ENCODE measurements at regions not wholly inside any gene's neighbourhood (a gene's known extent, or its start where the extent isn't known, plus 50 kb on each side); places are given as distances from the start of the nearest gene placed in this dataset.
"Not testable (repeated sequence)": the region's sequence is repeated elsewhere in the genome, so short reads cannot be mapped to it uniquely, and the experiment has no call there.

DNA sequence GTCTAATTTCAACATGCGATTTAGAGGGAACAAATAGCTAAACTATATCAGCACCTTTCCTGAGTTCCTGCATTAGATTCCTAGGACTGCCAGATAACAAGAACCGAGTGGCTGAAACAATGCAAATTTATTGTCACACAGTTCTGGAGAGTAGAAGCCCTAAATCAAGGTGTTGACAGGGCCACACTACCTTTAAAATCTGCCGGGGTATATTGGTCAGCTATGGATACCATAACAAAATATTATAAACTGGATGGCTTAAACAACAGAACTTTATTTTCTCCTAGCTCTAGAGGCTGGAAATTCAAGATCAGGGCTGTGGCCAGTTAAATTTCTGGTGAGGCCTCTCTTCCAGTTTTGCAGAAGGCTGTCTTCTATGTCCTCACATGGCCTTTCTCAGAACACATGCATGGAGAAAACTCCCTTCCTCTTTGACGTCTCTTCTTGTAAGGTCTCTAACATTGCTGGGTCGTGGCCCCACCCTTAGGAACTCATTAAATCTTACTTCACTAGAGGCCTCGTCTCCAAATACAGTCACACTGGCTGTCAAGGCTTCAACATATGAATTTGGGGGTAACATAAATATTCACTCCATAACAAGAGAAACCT, 144.3 kb downstream of the FCRL5 start:
- DNase-seq = peak; percentile 70

DNA sequence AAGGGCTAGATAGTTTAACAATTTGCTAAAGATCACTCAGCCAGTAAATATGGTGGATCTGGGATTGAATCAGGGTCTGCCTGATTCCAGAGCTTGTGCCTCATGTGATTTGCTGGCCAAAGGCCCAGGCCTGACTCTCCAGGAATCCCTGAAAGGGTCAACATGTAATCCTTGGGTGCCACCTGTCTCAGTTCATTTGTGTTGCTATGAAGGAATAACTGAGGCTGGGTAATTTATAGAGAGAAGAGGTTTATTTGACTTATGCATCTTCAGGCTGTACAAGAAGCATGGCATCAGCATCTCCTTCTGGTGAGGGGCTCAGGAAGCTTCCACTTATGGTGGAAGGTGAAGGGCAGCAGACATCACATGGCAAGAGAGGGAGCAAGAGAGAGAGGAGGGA, 144.9 kb downstream of the FCRL5 start:
- no peak for DNase-seq

DNA sequence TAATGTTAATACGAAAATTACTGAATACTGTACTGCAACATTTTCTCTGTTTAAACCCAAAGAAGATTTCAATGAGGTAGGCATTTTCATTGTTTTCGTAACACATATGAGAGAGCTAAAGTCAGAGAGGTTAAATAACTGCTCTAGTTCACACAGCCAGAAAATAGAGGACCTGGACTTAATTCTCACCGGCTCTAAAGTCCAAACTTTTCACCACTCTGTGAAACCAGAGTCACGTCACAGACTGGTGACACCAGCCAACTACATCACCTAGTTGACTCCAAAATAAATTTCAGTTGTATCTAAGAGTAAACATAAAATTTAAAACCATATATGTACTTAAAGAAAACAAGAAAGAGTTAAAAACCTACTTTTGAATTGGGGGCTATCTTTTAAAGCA, 146.7 kb downstream of the FCRL5 start:
- no peak for DNase-seq

DNA sequence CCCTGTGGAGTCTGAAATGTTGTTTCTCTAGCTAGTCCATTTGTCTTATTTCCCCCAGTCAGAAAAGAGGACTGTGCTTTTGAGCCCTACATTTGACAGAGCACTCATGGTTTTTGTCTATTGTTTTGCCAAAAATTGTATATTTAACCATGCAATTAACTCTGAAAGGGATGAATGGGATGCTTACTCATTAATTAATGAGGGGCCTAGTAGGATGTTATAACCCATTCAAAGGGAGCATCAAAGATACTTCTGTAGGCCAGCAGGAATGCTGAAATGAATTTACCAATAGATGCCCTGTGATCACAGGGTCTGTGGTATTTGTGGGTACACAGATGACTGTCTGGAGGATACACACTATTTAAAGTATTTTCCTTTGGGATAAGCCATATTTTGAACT, 147.7 kb downstream of the FCRL5 start:
- peak; percentile 16 for DNase-seq

DNA sequence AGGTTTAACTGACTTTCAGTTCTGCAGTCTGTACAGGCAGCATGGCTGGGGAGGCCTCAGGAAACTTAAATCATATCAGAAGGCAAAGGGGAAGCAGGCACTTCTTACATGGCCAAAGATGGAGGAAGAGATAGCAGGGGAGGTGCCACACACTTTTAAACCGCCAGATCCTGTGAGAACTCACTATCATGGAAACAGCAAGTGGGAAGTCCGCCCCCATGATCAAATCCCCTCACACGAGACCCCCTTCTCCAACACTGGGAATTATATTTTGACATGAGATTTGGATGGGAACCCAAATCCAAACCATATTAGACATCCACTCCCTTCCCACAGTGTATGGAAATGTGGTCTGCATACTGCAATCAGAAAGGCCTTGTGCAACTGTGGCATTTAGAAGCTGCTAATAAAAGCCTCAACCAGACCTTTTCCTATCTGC, 148.2 kb downstream of the FCRL5 start:
- DNase-seq = peak; percentile 94

DNA sequence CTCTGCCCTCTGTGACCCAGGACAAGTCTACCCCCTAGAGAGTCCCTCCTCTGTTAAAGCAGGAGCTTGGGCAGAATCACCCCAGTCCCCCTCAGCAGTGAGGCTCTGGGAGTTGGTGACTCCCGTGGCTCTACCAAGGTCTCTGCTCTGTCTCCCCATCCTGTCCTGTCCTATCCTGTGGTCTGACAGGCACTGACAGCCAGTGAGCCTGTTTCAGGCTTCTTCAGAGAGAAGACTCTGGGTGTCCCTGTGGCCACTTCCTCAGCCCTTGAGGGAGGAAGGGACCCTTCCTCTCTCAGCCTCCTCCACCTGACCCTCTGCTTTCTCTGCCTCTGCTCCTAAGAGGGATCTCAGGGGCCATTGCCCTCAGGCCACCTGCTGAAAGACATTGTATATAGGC, 148.7 kb downstream of the FCRL5 start:
- DNase-seq = peak; percentile 73

DNA sequence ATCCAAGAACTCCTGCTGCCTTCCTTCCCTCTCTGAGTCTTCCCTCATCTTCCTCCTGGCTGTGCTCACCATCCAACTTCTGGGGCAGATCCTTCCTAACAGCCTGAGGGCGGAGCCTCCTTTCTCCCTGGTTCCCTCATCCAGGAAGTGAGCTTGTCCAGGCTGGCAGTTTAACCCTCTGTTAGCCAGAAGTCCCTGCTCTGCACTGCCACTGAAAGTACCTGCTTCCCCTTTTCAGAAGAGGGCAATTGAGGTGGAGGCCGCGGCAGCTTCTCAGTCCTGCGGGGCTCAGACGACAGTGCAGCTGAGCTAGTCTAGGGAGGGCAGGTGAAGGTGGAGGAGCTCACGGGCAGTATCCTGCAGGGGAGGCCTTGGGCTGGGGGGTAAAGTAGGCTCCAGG, 149.1 kb downstream of the FCRL5 start:
- peak; percentile 76 for DNase-seq

DNA sequence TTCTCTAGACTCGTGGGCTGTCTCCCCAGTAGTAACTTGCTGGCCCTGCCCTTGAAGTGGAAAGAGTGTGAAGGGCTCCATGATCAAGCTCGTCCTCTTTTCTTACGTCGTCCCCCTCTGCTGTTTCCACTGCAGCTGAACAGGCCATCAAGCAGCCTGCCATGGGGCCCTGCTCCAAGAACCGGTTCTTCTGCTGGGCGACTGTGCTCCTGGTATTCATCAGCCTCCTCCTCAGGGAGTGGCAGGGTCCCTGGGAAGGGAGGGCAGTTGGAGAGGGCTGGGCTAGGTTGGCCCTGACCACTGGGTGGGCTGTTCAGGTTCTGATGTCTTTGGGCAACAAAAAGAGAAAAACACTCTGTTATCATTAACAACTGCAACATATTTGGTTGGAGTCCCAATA, 151.5 kb downstream of the FCRL5 start:
- no peak for DNase-seq

DNA sequence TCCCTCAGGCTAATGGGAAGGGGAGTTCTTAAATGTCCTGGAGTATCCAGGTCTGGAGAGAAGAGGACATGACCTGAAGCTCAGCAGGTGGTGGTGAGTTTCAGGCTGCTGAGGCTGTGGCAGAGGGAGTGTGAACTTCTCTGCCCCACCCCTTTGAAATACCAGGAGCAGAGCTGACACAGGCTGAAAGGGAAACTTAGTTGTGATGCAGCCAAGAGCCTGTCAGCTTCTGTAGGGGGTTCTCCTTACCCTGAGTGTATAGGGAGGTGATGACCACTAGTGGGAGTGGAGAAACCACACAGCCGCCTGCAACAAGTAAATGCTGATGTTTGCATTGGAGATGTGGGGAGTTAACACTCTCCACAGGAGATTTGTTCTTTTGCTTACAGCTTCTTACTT, 152.3 kb downstream of the FCRL5 start:
- no peak for DNase-seq

DNA sequence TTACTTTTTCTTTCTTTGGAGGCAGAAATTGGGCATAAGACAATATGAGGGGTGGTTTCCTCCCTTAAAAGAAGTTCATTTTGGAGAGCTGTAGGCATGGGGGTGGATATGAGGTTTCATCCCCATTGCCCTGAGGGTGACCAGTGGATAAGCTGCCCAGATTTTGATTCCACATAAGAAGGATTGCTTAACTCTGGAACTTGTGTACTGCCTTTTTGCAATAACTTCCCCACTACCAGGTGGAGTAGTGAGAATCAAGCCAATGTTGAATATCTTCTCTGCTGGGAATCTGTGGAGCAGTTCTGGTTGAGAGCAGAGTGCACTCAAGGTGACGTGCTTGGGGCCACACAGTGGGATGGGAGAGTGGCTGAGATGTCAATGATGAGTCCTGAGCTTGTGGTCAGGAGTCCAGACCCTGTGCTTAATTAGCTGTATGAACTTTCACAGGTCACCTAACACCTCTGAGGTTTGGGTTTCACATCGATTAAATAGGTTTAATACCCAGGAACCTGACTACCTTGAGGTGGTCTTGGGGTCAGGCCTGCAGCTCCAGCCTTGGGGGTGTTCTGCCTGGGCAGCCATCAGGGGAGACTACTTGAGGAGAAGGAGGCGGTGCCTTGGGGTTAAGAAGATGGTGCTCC, 152.9 kb downstream of the FCRL5 start:
- no peak for DNase-seq

DNA sequence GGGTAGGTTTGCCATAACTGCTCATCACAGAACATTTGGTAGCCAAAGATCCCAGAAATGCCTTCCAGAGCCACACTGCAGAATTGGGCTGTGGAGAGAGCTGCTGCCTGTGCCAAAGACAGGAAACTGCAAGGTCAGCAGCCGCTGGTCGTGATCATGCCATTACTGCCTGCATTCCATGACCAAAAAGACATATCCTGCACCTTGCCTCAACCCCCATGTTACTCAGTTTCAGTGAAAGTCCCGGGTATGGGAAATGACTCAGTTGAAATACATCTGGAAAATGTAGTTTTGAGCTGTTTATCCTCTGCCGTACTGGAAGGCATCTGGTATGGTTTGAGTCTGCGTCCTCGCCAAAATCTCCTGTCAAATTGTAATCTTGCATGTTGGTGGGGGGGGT, 161.7 kb downstream of the FCRL5 start:
- no peak for DNase-seq

DNA sequence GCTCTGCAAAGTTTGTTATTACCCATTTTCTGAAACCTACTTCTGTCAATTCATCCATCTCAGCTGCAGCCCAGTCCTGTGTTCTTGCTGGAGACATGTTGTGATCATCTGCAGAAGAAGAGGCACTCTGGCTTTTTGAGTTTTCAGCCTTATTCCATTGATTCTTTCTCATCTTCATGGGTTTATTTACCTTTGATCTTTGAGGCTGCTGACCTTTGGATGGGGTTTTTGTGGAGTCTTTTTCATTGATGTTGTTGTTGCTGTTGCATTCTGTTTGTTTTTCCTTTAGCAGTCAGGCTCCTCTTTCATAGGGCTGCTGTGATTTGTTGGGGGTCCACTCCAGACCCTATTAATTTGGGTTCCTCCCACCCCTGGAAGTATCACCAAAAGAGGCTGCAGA, 164.3 kb downstream of the FCRL5 start:
- no peak for DNase-seq

DNA sequence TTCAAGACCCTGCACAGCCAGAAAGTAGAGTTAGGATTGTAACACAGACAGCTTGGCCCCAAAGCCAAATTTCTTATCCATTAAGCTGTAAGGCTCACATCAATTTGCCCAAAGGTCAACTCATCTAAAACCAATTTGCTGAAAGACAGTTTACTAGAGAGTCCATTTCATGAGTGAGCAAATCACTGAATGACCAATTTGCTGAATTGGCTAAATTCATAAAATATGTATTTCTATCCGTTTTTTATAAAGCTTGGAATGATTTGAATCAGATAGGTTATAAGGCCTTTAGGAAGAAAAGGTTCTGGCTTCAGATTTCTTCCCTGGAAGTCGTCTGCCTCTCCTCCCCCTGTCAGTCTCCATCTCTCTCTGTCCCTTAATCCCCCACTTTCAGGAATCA, 168.1 kb downstream of the FCRL5 start:
- DNase-seq = no peak

DNA sequence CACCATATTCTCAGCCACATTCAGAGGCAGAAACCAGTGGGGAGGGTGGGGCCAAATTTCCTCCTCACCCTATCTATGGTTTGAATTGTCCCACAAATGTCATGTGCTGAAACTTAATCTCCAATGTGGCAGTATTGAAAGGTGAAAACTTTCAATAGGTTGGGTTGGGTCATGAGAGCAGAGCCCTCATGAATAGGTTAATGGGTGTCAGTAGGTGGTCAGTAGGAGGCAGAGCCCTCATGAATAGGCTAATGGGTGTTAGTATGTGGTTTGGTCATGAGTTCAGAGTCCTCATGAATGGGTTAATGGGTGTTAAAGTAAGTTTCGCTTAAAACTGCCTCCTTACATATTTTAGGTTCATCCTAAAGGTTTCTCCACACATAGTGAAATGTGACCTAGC, 170.0 kb downstream of the FCRL5 start:
- no peak for DNase-seq

DNA sequence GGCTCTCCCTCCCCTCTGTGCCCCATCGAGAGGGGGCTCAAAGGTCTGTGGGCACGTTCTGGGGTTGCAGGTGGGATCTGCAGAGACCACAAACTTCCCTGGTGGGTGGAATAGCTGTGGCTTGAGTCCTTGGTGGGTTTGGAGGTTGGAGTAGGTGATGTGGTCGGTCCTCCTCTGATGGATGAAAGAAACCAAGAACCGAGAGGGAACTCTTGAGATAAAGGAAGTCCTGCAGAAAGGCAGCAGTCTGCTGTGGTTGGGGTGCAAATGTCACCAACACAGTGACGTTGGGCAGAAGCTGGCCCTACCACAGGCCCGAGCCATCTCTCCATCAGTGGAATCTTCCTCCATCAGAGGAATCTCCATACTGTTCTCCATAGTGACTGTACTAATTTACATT, 171.8 kb downstream of the FCRL5 start:
- no peak for DNase-seq

DNA sequence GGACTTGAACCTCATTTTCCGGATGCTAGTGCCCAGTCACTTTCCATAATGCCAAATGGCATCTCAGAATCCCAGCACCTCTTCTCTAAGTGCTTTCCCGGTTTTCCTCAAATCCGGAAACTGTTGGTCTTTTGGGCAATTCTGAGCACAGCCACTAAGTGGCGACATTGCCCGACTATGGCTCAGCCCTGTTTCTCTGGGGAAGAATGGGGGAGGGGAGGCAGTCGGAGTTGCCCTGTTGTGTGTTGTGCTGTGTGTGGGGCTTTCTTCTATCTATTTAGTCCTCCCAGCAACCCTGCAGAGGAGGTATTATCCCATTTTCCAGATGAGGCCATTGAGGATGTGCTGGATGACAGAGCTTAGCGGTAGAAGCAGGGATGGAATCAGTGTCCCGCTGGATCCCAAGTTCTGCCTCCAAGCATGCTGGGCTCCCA, 175.0 kb downstream of the FCRL5 start:
- DNase-seq = not testable (repeated sequence)

DNA sequence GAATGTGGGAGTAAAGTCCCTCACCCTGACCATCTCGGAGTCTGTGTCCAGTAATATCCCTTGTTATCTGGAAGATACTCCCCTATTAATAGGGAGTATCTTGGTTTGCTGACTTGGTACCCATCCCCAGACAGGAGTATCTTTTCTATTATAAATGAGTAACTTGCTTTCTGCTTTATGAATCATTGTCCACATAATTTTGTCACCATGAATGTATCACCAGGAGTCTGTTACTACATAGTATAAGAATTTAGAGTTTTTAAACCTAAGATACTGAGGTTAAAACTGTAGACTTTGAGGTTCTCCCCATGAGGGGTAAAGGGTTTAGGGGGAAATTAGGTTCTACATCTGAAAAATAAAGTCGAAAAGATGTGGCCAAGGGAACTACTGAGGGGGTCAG, 175.6 kb downstream of the FCRL5 start:
- DNase-seq = no peak

DNA sequence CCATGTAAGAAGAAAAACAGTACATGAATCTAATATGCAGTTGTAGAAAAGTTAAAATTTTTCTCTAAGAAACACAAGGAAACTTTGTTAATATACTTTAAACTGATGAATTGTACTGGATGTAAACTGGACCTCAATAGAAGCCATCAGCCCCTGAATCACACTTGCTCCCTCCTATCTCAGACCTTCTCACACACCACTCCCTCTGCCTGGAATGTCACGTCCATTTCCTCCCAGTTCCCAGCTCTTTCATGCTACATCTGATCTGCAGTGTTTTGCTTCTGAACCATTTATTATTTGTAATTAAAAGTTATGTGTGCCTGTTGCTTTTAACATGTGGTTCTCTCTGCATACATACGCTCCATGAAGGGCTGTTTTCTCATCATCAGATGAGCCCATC, 180.0 kb downstream of the FCRL5 start:
- DNase-seq = not testable (repeated sequence)

DNA sequence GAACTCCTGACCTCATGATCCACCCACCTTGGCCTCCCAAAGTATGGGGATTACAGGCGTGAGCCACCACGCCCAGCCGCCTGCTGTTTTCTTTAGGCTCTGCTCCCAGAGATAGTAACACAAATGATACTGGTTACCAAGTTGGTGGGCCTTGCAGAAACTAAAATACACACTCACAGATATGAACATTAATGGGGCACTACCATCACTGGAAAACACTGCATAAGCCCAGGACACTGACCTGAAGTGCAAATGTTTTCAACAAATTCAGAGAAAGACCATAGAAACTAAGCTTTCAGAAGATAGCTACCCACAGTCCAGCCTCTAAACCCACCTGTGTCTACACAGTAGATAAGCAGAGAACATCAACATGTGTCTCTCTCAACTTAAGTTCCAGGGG, 180.5 kb downstream of the FCRL5 start:
- DNase-seq = no peak

DNA sequence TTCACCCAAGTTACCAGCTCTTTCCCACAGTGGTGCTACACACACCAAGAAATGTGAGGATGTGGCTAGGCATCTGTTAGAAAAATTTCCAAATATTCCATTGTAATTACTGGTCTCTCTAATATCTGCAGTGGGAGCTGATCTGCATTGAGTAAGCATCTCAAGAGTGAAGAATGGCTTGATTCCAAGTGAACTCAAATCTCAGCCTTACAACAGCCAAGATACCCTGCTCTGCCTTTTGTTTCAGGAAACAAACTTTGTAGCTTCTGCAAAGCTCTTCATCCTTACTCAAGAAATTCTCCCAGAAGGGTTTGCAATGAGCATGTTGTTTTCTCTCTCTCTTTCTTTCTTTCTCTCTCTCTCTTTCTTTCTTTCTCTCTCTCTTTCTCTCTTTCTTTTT, 181.1 kb downstream of the FCRL5 start:
- DNase-seq = no peak

DNA sequence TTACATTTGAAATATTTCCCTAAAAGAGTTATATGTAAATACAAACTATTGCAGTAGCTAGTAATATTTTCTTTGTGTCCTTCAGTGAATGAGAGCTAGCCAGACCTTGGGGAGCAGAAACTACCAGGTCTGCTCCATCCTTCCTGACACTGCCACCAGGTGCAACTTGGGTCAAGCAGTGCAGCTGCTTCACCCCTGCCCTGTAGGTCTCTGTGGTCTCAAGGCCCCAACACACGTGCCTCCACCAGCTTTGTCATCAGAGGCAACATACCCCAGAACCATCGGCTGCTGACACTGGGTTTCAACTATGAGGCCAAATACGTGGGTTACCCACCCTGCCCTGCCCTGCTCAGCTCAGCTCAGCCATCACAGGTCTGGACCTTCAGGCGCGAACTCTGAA, 181.6 kb downstream of the FCRL5 start:
- DNase-seq = no peak

DNA sequence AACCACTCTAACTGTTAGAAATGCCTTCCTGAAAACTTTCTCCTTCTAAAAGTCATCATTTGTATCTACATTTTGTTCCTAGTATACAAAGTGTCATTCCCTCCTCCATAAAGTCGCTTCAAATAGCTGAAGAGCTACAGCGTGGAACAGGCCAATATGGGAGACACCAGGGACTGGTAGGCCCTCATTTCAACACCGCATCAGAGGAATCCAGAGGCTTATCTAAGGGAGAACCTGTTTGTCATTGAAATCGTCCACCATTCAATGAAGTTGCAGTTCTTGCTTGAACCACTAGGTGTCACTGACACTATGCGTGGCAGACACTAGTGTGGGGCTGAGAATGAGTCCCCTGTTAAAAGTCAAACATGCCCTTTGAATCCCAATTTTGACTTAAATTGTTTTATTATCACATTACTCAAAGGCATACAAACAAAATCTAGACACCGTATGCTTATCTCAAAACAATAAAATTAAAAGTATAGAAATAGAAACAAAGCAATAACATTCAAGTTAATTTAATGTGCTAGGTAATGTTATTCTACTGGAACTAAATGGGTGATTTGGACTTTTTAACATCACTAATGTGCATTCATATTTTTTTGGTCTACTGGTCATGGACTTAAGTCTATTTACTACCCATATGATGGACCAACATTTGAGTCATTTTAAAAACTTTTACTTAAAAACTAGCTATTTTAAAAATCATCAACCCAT, 182.3 kb downstream of the FCRL5 start:
- DNase-seq = no peak

DNA sequence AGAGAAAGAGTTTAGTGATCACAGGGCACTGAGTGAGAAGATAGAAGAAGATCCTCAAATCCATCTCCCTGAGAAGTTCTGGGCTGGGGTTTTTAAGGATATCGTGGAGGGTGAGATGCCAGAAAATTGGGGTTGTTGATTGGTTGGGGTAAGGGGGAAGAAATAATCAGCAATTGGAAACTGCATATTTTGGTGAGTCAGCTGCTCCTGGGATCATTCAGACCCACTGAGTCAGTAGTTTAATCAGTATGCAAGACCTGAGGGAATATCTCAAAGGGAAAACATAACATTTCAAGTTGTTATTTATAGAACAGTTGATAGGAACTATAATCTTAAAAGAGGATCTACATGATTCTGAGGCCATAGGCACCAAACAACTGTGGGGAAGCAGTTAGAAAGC, 183.4 kb downstream of the FCRL5 start:
- DNase-seq = not testable (repeated sequence)

DNA sequence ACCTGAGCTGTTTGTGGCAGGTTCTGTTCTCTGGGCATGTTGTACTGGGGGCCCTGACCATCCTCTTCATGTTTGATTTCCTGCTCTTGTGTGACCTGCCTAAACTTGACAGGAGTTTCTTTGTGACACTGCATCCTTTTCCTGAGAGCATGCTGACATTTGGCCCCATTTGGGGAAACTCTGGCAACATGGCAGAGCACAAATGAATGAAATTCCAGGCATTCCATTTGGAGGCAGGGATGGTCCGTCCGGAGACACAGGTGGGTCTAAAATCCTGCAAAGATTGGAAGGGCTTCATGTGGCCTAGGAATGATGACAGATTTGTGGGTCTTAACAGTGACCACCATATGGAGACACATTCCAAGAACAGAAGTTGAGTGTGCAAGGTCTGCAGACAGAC, 184.0 kb downstream of the FCRL5 start:
- DNase-seq = no peak

DNA sequence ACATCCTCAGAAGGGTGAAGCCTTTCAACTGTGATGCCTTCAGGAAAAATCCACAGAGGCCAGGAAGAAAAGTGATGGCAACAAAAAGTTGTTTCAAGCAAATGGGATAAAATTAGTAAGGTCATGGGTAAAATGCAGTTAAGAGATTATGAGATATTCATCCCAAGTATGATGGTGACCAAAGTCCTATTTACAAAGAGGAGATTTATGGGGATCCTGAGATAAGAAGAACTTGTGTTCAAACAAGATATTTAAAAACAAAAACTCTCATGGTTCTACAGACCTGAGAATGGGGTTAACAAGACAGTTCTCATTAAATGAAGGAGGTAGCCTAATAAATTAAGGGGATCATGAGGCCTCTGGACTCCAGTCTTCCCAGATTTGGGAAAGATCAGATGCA, 184.4 kb downstream of the FCRL5 start:
- no peak for DNase-seq

Measured in GF-D8 (cell line).